Naive B cell (primary cell): ENCODE measurements at regions not wholly inside any gene's neighbourhood (a gene's known extent, or its start where the extent isn't known, plus 50 kb on each side); places are given as distances from the start of the nearest gene placed in this dataset.
A peak's percentile ranks its signal among the peaks of the same experiment; 100 is the strongest.

ENCODE experiments used
- ATAC-seq, 2 donors: fragments of 150-1000 bp; cut with Tn5 transposase; 2 replicates each; pipeline ENCODE4 v1.10.0; 2021; ENCODE audit warnings: low read depth in 2 of 2, mild to moderate bottlenecking in 2 of 2, moderate library complexity in 2 of 2
- DNase-seq: peaks from one replicate; pipeline ENCODE4 v3.0.0; 2022
- H3K27ac Mint-ChIP-seq, 6 donors: one replicate each; pipeline ENCODE4 v1.8.0; 2020 to 2022; ENCODE audit warnings: mild to moderate bottlenecking in 6 of 6, mixed read lengths in 6 of 6, moderate library complexity in 5 of 6, inconsistent platforms in 2 of 6
- H3K27me3 Mint-ChIP-seq, 3 donors: one replicate each; pipeline ENCODE4 v1.8.0; 2021 to 2022; ENCODE audit warnings: mixed read lengths in 3 of 3, mild to moderate bottlenecking in 1 of 3
- H3K36me3 Mint-ChIP-seq, 2 donors: one replicate each; pipeline ENCODE4 v1.8.0; 2020 to 2022; ENCODE audit warnings: mixed read lengths in 2 of 2, inconsistent platforms in 1 of 2, mild to moderate bottlenecking in 1 of 2
- H3K4me1 Mint-ChIP-seq, 3 donors: one replicate each; pipeline ENCODE4 v1.8.0; 2020 to 2022; ENCODE audit warnings: mixed read lengths in 3 of 3, inconsistent platforms in 1 of 3, mild to moderate bottlenecking in 1 of 3, moderate library complexity in 1 of 3
- H3K4me3 Mint-ChIP-seq, 8 donors: one replicate each; pipeline ENCODE4 v1.8.0; 2020 to 2022; ENCODE audit warnings: mild to moderate bottlenecking in 8 of 8, mixed read lengths in 8 of 8, moderate library complexity in 8 of 8, inconsistent platforms in 2 of 8
- H3K9me3 Mint-ChIP-seq, 7 donors: one replicate each; pipeline ENCODE4 v1.8.0; 2020 to 2022; ENCODE audit warnings: mixed read lengths in 7 of 7, mild to moderate bottlenecking in 5 of 7, inconsistent platforms in 2 of 7, moderate library complexity in 1 of 7

GRCh38 chr18:61244632-61245031, 88.6 kb upstream of the CDH20 start:
- no peak overlapping the region for H3K4me3 Mint-ChIP-seq
- H3K27me3 Mint-ChIP-seq: no peaks in the 10 kb centered on the region
- DNase-seq (no peak), ATAC-seq (no peak)
- no peak overlapping the region for H3K27ac Mint-ChIP-seq
- H3K36me3 Mint-ChIP-seq: no peaks in the 10 kb centered on the region
- H3K4me1 Mint-ChIP-seq: no peaks in the 10 kb centered on the region
- H3K9me3 Mint-ChIP-seq: peaks cover 0 to 4% (median 0%) of the 10 kb centered on the region in 7 donors

DNA sequence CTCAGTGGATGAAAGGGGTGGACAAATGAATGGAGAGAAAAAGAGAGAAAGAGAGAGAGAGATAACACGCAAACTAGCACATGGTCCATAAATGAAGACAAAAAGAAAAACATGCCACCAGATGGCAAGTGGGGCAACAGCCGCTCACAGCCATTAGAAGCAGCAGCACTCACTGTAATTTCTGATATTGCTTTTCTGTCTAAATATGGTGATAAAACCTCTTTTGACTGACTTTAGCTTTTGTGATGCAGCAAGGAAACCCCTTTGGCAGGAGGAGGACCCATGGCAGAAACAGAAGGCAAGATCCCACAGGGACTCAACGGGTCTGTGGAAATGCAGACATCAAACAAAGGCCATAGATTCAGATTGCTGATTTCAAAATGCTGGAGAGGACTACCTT, 88.0 kb upstream of the CDH20 start:
- Mint-ChIP-seq H3K4me3 (no peak overlapping the region), H3K4me1 (no peaks in the 10 kb centered on the region), H3K36me3 (no peaks in the 10 kb centered on the region), H3K27ac (no peak overlapping the region), H3K9me3 (peaks cover 0 to 4% (median under 1%) of the 10 kb centered on the region in 7 donors), H3K27me3 (no peaks in the 10 kb centered on the region)
- ATAC-seq: no peak
- DNase-seq: no peak

- DNase-seq (no peak), ATAC-seq (no peak)
- Mint-ChIP-seq H3K36me3 (no peaks in the 10 kb centered on the region), H3K27me3 (no peaks in the 10 kb centered on the region), H3K4me1 (no peaks in the 10 kb centered on the region), H3K9me3 (peaks cover 0 to 4% (median 1%) of the 10 kb centered on the region in 7 donors), H3K27ac (no peak overlapping the region), H3K4me3 (no peak overlapping the region)
Measured at GRCh38 chr18:61248589-61248988, 84.6 kb upstream of the CDH20 start.

DNA sequence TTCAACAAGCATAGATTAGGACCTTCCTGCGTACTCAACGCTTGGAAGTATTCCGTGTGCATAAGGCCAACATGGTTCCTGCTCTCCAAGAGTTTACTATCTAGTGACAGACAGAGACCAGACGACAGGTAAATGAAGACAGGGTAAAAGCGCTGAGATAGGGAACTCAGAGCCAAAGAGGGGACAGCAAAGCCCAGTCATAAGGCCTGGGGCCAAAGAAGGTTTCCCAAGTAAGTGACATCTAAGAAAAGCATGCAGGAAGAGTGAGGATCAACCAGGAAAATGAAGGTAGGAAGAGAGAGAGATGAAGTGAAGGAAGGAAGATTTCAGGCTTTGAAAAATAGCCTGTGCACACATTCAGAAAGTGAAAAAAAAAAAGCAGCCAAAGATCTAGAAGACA, 76.9 kb upstream of the CDH20 start:
- no peak for ATAC-seq
- no peak overlapping the region for H3K4me3 Mint-ChIP-seq
- H3K36me3 Mint-ChIP-seq: no peaks in the 10 kb centered on the region
- H3K27me3 Mint-ChIP-seq: peaks cover 0 to 10% (median 0%) of the 10 kb centered on the region in 3 donors
- no peak for DNase-seq
- H3K27ac Mint-ChIP-seq: no peak overlapping the region
- H3K9me3 Mint-ChIP-seq: peaks cover 0 to 8% (median 1%) of the 10 kb centered on the region in 7 donors
- no peaks in the 10 kb centered on the region for H3K4me1 Mint-ChIP-seq

DNA sequence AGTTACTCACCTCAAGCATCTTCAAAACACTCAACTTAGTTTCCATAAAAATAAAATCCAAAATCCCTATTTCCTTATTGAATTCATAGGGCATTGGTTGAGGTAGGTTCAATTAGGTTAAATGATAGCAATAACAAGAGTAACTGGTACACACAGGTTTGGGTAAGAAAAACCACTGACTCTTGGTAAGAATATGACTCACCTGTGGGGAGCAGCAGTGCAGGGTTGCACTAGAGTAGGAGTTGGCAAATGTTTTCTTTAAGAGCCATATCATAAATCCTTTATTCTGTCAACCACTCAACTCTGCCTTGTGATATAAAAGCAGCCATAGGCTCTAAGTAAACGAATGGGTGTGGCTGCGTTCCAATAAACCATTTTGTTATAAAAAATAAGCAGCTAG, 71.4 kb upstream of the CDH20 start:
- DNase-seq (no peak), ATAC-seq (no peak)
- peaks cover 0 to 6% (median 2%) of the 10 kb centered on the region in 7 donors for H3K9me3 Mint-ChIP-seq
- no peaks in the 10 kb centered on the region for H3K4me1 Mint-ChIP-seq
- no peak overlapping the region for H3K27ac Mint-ChIP-seq
- H3K27me3 Mint-ChIP-seq: peaks cover 0 to 1% (median 0%) of the 10 kb centered on the region in 3 donors
- no peak overlapping the region for H3K4me3 Mint-ChIP-seq
- H3K36me3 Mint-ChIP-seq: no peaks in the 10 kb centered on the region

- no peak for ATAC-seq
- H3K9me3 Mint-ChIP-seq: peaks cover 0 to 7% (median 0%) of the 10 kb centered on the region in 7 donors
- H3K4me1 Mint-ChIP-seq: no peaks in the 10 kb centered on the region
Measured at GRCh38 chr18:61272793-61273192, 60.4 kb upstream of the CDH20 start.

DNA sequence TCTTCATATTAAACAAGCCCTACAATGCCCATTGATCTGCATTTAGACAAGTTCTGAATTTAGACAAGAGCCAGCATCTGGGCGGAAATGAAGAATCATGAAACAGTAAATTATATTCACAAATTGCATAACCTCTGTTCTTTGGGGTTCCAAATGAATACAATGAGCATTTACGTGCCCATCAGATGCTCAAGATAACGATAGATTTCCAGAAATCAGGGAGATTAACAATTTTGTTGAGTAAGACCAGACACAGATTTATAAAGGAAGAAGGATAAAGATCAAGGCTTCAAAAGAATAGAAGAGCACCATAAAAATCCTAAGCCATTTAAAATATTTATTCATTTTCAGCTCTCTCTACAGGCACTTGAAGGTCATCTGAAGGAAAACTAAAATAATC, 59.7 kb upstream of the CDH20 start:
- Mint-ChIP-seq H3K27me3 (no peaks in the 10 kb centered on the region), H3K4me3 (no peak overlapping the region), H3K36me3 (no peaks in the 10 kb centered on the region), H3K4me1 (no peaks in the 10 kb centered on the region), H3K9me3 (peaks cover 0 to 7% (median 0%) of the 10 kb centered on the region in 7 donors), H3K27ac (no peak overlapping the region)
- DNase-seq (no peak), ATAC-seq (no peak)

More at GRCh38 chr18:61272793-61273192, 60.4 kb upstream of the CDH20 start:
- H3K4me3 Mint-ChIP-seq: no peak overlapping the region
- DNase-seq: no peak
- H3K27ac Mint-ChIP-seq: no peak overlapping the region
- H3K27me3 Mint-ChIP-seq: no peaks in the 10 kb centered on the region
- H3K36me3 Mint-ChIP-seq: no peaks in the 10 kb centered on the region

DNA sequence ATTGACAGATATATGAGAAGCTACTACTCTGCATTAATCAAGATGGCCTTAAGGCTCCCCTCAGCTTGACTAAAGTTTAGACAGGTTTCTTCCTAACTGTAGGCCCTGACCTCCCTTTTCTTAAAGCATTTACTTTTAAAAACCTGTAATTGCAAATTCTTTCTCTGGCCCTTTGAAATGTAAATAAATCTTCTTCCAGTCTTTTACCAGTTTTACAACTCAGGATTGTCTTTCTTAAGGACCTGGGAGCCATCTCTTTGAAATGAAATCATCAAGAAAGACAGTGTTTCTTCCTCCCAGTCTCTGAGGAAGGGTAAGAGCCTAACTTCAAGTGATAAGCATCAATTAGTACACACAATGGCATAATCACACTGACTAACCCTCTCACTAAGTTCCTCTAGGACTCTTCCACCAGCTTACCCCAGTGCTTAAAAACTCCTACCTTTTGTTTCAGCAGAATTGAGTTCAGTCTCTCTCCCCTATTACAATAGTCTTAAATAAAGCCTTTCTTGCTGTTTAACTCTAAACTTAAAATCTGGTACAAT, 58.7 kb upstream of the CDH20 start:
- ATAC-seq: no peak
- H3K36me3 Mint-ChIP-seq: no peaks in the 10 kb centered on the region
- H3K27ac Mint-ChIP-seq: no peak overlapping the region
- no peaks in the 10 kb centered on the region for H3K4me1 Mint-ChIP-seq
- no peak for DNase-seq
- no peak overlapping the region for H3K4me3 Mint-ChIP-seq
- no peaks in the 10 kb centered on the region for H3K27me3 Mint-ChIP-seq
- H3K9me3 Mint-ChIP-seq: peaks cover 0 to 7% (median 0%) of the 10 kb centered on the region in 7 donors

- Mint-ChIP-seq H3K27ac (peak overlapping the region in 1 of 6 donors; percentile 46), H3K4me3 (no peak overlapping the region), H3K4me1 (no peaks in the 10 kb centered on the region), H3K27me3 (no peaks in the 10 kb centered on the region), H3K36me3 (peaks cover 0 to 6% of the 10 kb centered on the region in 2 donors), H3K9me3 (peaks cover 2 to 21% (median 11%) of the 10 kb centered on the region in 7 donors)
- ATAC-seq (no peak), DNase-seq (no peak)
Measured at GRCh38 chr18:61277808-61278207, 55.4 kb upstream of the CDH20 start.

DNA sequence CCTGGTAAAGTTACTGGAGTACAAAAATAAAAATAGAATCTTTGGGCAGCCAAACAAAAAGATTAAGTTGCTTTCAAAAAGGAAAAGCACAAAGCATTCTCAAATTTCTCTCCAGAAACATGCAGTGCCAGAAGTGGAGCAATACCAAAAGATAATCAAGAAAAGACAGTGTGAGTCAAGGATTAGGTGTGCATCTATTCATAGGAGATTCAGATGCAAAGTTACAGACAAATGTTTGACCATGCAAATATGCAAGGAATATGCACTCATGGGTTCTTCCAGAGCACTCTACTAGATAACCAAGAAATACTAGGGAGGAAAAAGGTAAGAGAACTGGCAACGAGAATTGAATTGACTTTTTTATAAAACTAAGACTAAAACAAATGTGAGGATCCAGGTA, 51.8 kb upstream of the CDH20 start:
- Mint-ChIP-seq H3K9me3 (peaks cover 2 to 21% (median 11%) of the 10 kb centered on the region in 7 donors), H3K27me3 (no peaks in the 10 kb centered on the region), H3K4me1 (no peaks in the 10 kb centered on the region), H3K4me3 (no peak overlapping the region), H3K36me3 (peaks cover 0 to 6% of the 10 kb centered on the region in 2 donors), H3K27ac (no peak overlapping the region)
- no peak for DNase-seq
- ATAC-seq: no peak

DNA sequence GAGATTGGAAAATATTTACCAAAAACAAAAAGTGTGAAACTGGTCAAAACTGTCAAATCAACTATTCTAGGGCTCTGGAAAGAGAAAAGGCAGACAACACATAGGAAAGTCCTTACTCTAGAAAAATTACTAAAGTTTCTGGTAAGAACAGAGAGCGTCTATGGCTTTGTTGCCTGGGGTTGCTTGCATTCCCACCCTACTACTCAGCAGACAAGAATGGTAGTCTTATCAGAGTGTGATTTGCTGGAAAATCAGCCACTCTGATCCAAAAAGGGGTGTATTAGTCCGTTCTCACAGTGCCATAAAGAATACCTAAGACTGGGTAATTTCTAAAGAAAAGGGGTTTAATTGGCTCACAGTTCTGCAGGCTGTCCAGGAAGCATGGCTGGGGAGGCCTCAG, 50.3 kb upstream of the CDH20 start:
- H3K27ac Mint-ChIP-seq: no peak overlapping the region
- peaks cover 2 to 21% (median 9%) of the 10 kb centered on the region in 7 donors for H3K9me3 Mint-ChIP-seq
- DNase-seq (no peak), ATAC-seq (no peak)
- no peak overlapping the region for H3K4me3 Mint-ChIP-seq
- no peaks in the 10 kb centered on the region for H3K4me1 Mint-ChIP-seq
- peaks cover 0 to 6% of the 10 kb centered on the region in 2 donors for H3K36me3 Mint-ChIP-seq
- no peaks in the 10 kb centered on the region for H3K27me3 Mint-ChIP-seq
